Type B pancreatic cell (in vitro differentiated cells): ENCODE measurements at regions not wholly inside any gene's neighbourhood (a gene's known extent, or its start where the extent isn't known, plus 50 kb on each side); places are given as distances from the start of the nearest gene placed in this dataset.
"Not testable (repeated sequence)": the region's sequence is repeated elsewhere in the genome, so short reads cannot be mapped to it uniquely, and the experiment has no call there.

Experiments
- DNase-seq: peaks from one replicate; pipeline ENCODE4 v3.0.0; 2021; ENCODE audit warnings: mixed read lengths; ENCODE audit not compliant: unreplicated experiment; ENCODE audit errors: extremely low spot score
- H3K27ac Mint-ChIP-seq: 2 replicates; pipeline ENCODE4 v1.8.0; 2021; ENCODE audit warnings: mild to moderate bottlenecking, mixed read lengths
- H3K27me3 Mint-ChIP-seq: 2 replicates; pipeline ENCODE4 v1.8.0; 2021; ENCODE audit warnings: mixed read lengths
- H3K36me3 Mint-ChIP-seq: 2 replicates; pipeline ENCODE4 v1.8.0; 2021; ENCODE audit warnings: mixed read lengths
- H3K4me1 Mint-ChIP-seq: one replicate; pipeline ENCODE4 v1.8.0; 2021; ENCODE audit warnings: mixed read lengths; ENCODE audit not compliant: unreplicated experiment
- H3K4me3 Mint-ChIP-seq: 2 replicates; pipeline ENCODE4 v1.8.0; 2021; ENCODE audit warnings: mild to moderate bottlenecking, mixed read lengths
- H3K9me3 Mint-ChIP-seq: 2 replicates; pipeline ENCODE4 v1.8.0; 2021; ENCODE audit warnings: mixed read lengths
- TF ChIP-seq, protein P1 (sequence below): fragments of 200-600 bp; sonication (generic); conservative IDR thresholded peaks from 2 replicates; pipeline ENCODE4 v1.5.0; 2021; ENCODE audit warnings: antibody characterized with exemption, mild to moderate bottlenecking

DNA sequence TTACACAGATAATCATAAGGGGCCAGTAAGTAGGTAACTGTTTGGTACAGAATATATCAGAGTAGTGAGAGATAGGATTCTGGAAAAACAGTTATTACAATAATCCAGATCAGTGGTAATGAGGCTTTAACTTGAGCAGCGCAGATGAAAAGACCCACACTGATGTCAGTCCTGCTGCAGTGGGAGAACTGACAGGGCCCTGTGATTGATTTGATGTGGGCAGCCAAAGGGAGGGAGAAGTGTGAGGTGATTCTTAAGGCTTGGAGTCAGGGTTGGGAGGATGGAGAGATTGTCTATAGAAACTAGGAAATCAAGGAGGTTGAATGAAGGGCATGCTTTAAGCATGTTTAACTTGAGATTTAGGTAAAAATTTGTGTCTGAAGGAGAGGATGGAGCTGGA is 161.4 kb downstream of the VSIG4 start:
- Mint-ChIP-seq H3K27me3 (no peaks in the 10 kb centered on the region), H3K9me3 (no peaks in the 10 kb centered on the region), H3K36me3 (no peaks in the 10 kb centered on the region), H3K4me1 (no peaks in the 10 kb centered on the region), H3K27ac (no peak overlapping the region), H3K4me3 (no peak overlapping the region)
- TF ChIP-seq, protein P1, sequence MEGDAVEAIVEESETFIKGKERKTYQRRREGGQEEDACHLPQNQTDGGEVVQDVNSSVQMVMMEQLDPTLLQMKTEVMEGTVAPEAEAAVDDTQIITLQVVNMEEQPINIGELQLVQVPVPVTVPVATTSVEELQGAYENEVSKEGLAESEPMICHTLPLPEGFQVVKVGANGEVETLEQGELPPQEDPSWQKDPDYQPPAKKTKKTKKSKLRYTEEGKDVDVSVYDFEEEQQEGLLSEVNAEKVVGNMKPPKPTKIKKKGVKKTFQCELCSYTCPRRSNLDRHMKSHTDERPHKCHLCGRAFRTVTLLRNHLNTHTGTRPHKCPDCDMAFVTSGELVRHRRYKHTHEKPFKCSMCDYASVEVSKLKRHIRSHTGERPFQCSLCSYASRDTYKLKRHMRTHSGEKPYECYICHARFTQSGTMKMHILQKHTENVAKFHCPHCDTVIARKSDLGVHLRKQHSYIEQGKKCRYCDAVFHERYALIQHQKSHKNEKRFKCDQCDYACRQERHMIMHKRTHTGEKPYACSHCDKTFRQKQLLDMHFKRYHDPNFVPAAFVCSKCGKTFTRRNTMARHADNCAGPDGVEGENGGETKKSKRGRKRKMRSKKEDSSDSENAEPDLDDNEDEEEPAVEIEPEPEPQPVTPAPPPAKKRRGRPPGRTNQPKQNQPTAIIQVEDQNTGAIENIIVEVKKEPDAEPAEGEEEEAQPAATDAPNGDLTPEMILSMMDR: no peak
- DNase-seq: no peak

DNA sequence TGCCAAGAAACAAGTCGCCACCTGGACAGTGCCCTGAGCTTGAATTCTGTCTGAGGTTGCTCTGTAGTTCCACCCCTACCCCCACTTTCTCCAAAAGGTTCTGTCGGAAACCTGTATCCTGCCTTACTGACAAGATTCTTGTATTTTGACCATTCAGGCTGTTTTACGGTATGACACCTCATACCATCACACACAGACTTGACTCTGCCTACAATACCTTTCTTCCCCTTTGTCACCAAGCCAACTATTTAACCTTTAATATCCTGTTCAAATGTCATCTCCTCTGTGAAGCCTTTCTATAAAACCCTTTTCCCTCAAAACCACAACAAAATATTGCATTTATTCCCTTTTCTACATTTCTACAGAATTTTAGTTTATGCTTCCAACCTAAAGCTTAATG is 161.9 kb downstream of the VSIG4 start:
- no peak for DNase-seq
- Mint-ChIP-seq H3K4me1 (no peaks in the 10 kb centered on the region), H3K27me3 (no peaks in the 10 kb centered on the region), H3K9me3 (no peaks in the 10 kb centered on the region), H3K4me3 (no peak overlapping the region), H3K36me3 (no peaks in the 10 kb centered on the region), H3K27ac (no peak overlapping the region)
- TF ChIP-seq, protein P1: no peak

- not testable (repeated sequence) for H3K27me3 Mint-ChIP-seq, H3K36me3 Mint-ChIP-seq, H3K27ac Mint-ChIP-seq, H3K4me1 Mint-ChIP-seq, H3K4me3 Mint-ChIP-seq, DNase-seq, H3K9me3 Mint-ChIP-seq
These were observed 164.3 kb downstream of the VSIG4 start for GRCh38 chrX:65875614-65876013.

- H3K4me3 Mint-ChIP-seq: no peak overlapping the region
- H3K36me3 Mint-ChIP-seq: no peaks in the 10 kb centered on the region
- no peak for DNase-seq
- H3K9me3 Mint-ChIP-seq: no peaks in the 10 kb centered on the region
- H3K27me3 Mint-ChIP-seq: no peaks in the 10 kb centered on the region
- H3K27ac Mint-ChIP-seq: no peak overlapping the region
- TF ChIP-seq, protein P1: no peak
- H3K4me1 Mint-ChIP-seq: no peaks in the 10 kb centered on the region
These were observed 165.1 kb downstream of the VSIG4 start for GRCh38 chrX:65874765-65875164.

DNA sequence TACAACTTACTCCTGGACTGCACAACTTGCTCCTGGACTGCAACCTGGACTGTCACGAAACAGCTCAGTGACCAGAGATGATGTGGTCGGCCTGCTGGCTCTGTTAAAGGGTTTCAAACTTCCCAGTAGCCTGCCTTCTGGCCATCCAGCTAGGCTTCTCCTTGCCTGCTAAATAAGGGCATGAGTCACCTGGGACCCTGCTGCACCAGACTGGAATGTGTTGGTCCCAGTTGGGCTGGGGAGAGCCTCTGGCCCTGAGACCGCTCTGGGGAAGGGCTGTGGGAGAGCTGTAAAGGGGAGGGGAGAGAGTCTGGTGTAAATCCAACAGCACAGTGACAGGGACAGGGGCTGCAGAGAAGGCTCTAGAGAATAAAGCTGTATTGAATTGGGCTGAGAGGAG is 165.8 kb downstream of the VSIG4 start:
- Mint-ChIP-seq H3K27ac (no peak overlapping the region), H3K36me3 (no peaks in the 10 kb centered on the region), H3K4me1 (no peaks in the 10 kb centered on the region), H3K4me3 (no peak overlapping the region), H3K9me3 (no peaks in the 10 kb centered on the region), H3K27me3 (no peaks in the 10 kb centered on the region)
- TF ChIP-seq, protein P1: no peak
- DNase-seq: no peak

DNA sequence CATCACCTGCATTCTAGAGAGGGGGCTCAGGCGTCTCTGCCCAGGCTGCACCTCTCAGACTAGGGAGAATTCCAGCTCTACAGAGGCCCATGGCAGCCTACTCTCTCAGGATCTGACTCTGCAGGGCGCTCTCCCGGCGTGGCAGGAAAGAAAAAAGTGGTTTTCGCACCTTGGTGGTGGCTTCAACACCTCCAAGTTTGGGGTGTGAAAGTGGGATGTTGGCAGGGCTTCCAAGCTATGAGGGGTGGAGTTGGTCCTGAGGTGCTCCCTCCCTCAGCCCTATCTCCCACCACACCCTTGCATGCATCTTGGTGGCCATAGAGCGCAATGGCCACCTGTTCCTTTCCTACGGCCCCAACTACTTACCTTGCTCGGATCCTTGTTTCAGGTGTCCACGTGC is 166.5 kb downstream of the VSIG4 start:
- no peaks in the 10 kb centered on the region for H3K9me3 Mint-ChIP-seq
- DNase-seq: no peak
- no peaks in the 10 kb centered on the region for H3K4me1 Mint-ChIP-seq
- no peak overlapping the region for H3K4me3 Mint-ChIP-seq
- H3K27ac Mint-ChIP-seq: no peak overlapping the region
- H3K36me3 Mint-ChIP-seq: no peaks in the 10 kb centered on the region
- TF ChIP-seq, protein P1: no peak
- H3K27me3 Mint-ChIP-seq: no peaks in the 10 kb centered on the region
